Esophagus squamous epithelium (tissue), 4 donors: ENCODE measurements at regions not wholly inside any gene's neighbourhood (a gene's known extent, or its start where the extent isn't known, plus 50 kb on each side); places are given as distances from the start of the nearest gene placed in this dataset.

ENCODE experiments used
- CTCF ChIP-seq, 6 experiments: fragments of 450-650 bp in 4 of 6; fragments of 200-600 bp in 2 of 6; sonication (generic) in 2 of 6; IDR thresholded peaks; one replicate each; pipeline ENCODE4 v1.5.1; 2016 to 2019; ENCODE audit warnings: antibody characterized with exemption in 6 of 6, mild to moderate bottlenecking in 4 of 6, moderate library complexity in 4 of 6
- POLR2A ChIP-seq, 4 donors: fragments of 450-650 bp; IDR thresholded peaks; one replicate each; pipeline ENCODE4 v1.6.1; 2017; ENCODE audit warnings: antibody characterized with exemption in 4 of 4, mild to moderate bottlenecking in 4 of 4, moderate library complexity in 3 of 4

- TF ChIP-seq CTCF (IDR thresholded peaks at IDR 0.05) (no peak), POLR2A (IDR thresholded peaks at IDR 0.05) (no peak)
Observed at GRCh38 chr4:14888790-14889572, 113.3 kb upstream of the CPEB2 start.
